Neural progenitor cell (in vitro differentiated cells): ENCODE measurements at regions not wholly inside any gene's neighbourhood (a gene's known extent, or its start where the extent isn't known, plus 50 kb on each side); places are given as distances from the start of the nearest gene placed in this dataset.

Experiments used
- DNase-seq: peaks from one replicate; pipeline ENCODE4 v3.0.0-alpha.2; 2016; ENCODE audit warnings: low spot score
- H2AFZ ChIP-seq: fragments of 200-600 bp; sonication (generic); replicated peaks from 2 replicates; pipeline ENCODE4 v1.6.1; 2016; ENCODE audit warnings: antibody characterized with exemption
- H3F3A ChIP-seq: fragments of 200-600 bp; sonication (generic); 2 replicates; pipeline ENCODE4 v1.6.1; 2016; ENCODE audit warnings: antibody characterized with exemption, low read depth
- H3K27ac ChIP-seq: fragments of 200-600 bp; sonication (generic); 2 replicates; pipeline ENCODE4 v1.5.1; 2016; ENCODE audit warnings: mild to moderate bottlenecking
- H3K27me3 ChIP-seq: fragments of 200-600 bp; sonication (generic); 2 replicates; pipeline ENCODE4 v1.6.1; 2016; ENCODE audit warnings: mild to moderate bottlenecking, moderate library complexity
- H3K36me3 ChIP-seq: fragments of 200-600 bp; sonication (generic); 2 replicates; pipeline ENCODE4 v1.5.1; 2016
- H3K4me1 ChIP-seq: fragments of 200-600 bp; sonication (generic); 2 replicates; pipeline ENCODE4 v1.6.1; 2016; ENCODE audit warnings: mixed run types
- H3K4me2 ChIP-seq: fragments of 200-600 bp; sonication (generic); 2 replicates; pipeline ENCODE4 v1.6.1; 2016
- H3K4me3 ChIP-seq: fragments of 200-600 bp; sonication (generic); 2 replicates; pipeline ENCODE4 v1.5.1; 2016
- H3K79me2 ChIP-seq: fragments of 200-600 bp; sonication (generic); 2 replicates; pipeline ENCODE4 v1.6.1; 2016; ENCODE audit warnings: low read depth
- H3K9ac ChIP-seq: fragments of 200-600 bp; sonication (generic); 2 replicates; pipeline ENCODE4 v1.6.1; 2016
- H3K9me3 ChIP-seq: fragments of 200-600 bp; sonication (generic); 2 replicates; pipeline ENCODE4 v1.5.1; 2016; ENCODE audit warnings: low read depth
- H4K20me1 ChIP-seq: fragments of 200-600 bp; sonication (generic); 2 replicates; pipeline ENCODE4 v1.6.1; 2016; ENCODE audit warnings: low read depth
- H3K27ac Mint-ChIP-seq: 3 replicates; pipeline ENCODE4 v1.8.0; 2021; ENCODE audit warnings: mixed read lengths
- H3K27me3 Mint-ChIP-seq: 2 replicates; pipeline ENCODE4 v1.8.0; 2022; ENCODE audit warnings: low read depth, mild to moderate bottlenecking, inconsistent platforms, moderate library complexity, mixed read lengths; ENCODE audit not compliant: insufficient read depth
- H3K36me3 Mint-ChIP-seq: 3 replicates; pipeline ENCODE4 v1.8.0; 2021; ENCODE audit warnings: mixed read lengths
- H3K4me1 Mint-ChIP-seq: 3 replicates; pipeline ENCODE4 v1.8.0; 2021; ENCODE audit warnings: mixed read lengths
- H3K4me3 Mint-ChIP-seq: 3 replicates; pipeline ENCODE4 v1.8.0; 2021; ENCODE audit warnings: mild to moderate bottlenecking, moderate library complexity, mixed read lengths
- H3K9me3 Mint-ChIP-seq: 3 replicates; pipeline ENCODE4 v1.8.0; 2020; ENCODE audit warnings: mixed read lengths
- CTCF ChIP-seq: fragments of 200-600 bp; sonication (generic); IDR thresholded peaks from 2 replicates; pipeline ENCODE4 v1.5.1; 2017; ENCODE audit warnings: antibody characterized with exemption, mild to moderate bottlenecking
- EZH2 ChIP-seq: fragments of 200-600 bp; sonication (generic); IDR thresholded peaks from 2 replicates; pipeline ENCODE4 v1.6.1; 2017; ENCODE audit warnings: antibody characterized with exemption, mild to moderate bottlenecking, moderate library complexity
- EZH2phosphoT487 ChIP-seq: fragments of 200-600 bp; sonication (generic); IDR thresholded peaks from 2 replicates; pipeline ENCODE4 v1.6.1; 2017; ENCODE audit warnings: antibody characterized with exemption

- H3K4me1 ChIP-seq: no peaks in the 10 kb centered on the region
- Mint-ChIP-seq H3K4me3 (no peak overlapping the region), H3K4me1 (no peaks in the 10 kb centered on the region), H3K36me3 (no peaks in the 10 kb centered on the region), H3K9me3 (peaks cover 8% of the 10 kb centered on the region), H3K27ac (no peak overlapping the region), H3K27me3 (no peaks in the 10 kb centered on the region)
- no peaks in the 10 kb centered on the region for H3K79me2 ChIP-seq
- no peaks in the 10 kb centered on the region for H3K27me3 ChIP-seq
- H3K36me3 ChIP-seq: no peaks in the 10 kb centered on the region
- H3K9ac ChIP-seq: no peak overlapping the region
- no peaks in the 10 kb centered on the region for H3F3A ChIP-seq
- no peak overlapping the region for H3K27ac ChIP-seq
- H2AFZ ChIP-seq: no peak overlapping the region
- peaks cover 5% of the 10 kb centered on the region for H3K9me3 ChIP-seq
- H3K4me2 ChIP-seq: no peak overlapping the region
- DNase-seq: no peak
- no peak overlapping the region for H3K4me3 ChIP-seq
- TF ChIP-seq EZH2: no peak
- TF ChIP-seq EZH2phosphoT487: no peak
- no peak for TF ChIP-seq CTCF
- no peaks in the 10 kb centered on the region for H4K20me1 ChIP-seq
Measured at GRCh38 chrX:35040871-35041270, 98.3 kb downstream of the FAM47B start.

- peaks cover 4% of the 10 kb centered on the region for H3K9me3 ChIP-seq
- H3K9ac ChIP-seq: no peak overlapping the region
- Mint-ChIP-seq H3K9me3 (no peaks in the 10 kb centered on the region), H3K4me1 (no peaks in the 10 kb centered on the region), H3K36me3 (no peaks in the 10 kb centered on the region), H3K27ac (no peak overlapping the region), H3K4me3 (no peak overlapping the region), H3K27me3 (no peaks in the 10 kb centered on the region)
- H2AFZ ChIP-seq: no peak overlapping the region
- no peaks in the 10 kb centered on the region for H3K4me1 ChIP-seq
- no peaks in the 10 kb centered on the region for H3K27me3 ChIP-seq
- no peaks in the 10 kb centered on the region for H4K20me1 ChIP-seq
- H3K79me2 ChIP-seq: no peaks in the 10 kb centered on the region
- H3K4me3 ChIP-seq: no peak overlapping the region
- TF ChIP-seq EZH2phosphoT487 (no peak), CTCF (no peak), EZH2 (no peak)
- H3K4me2 ChIP-seq: no peak overlapping the region
- H3K27ac ChIP-seq: no peak overlapping the region
- H3F3A ChIP-seq: no peaks in the 10 kb centered on the region
- DNase-seq: no peak
- no peaks in the 10 kb centered on the region for H3K36me3 ChIP-seq
Measured at GRCh38 chrX:35046660-35047296, 104.2 kb downstream of the FAM47B start.

- Mint-ChIP-seq H3K9me3 (peaks cover 12% of the 10 kb centered on the region), H3K27me3 (peaks cover 4% of the 10 kb centered on the region), H3K36me3 (no peaks in the 10 kb centered on the region), H3K4me1 (no peaks in the 10 kb centered on the region), H3K27ac (no peak overlapping the region), H3K4me3 (no peak overlapping the region)
- peak; percentile 4 for DNase-seq
- Histone ChIP-seq H3K4me3 (no peak overlapping the region), H2AFZ (no peak overlapping the region), H3F3A (no peaks in the 10 kb centered on the region), H4K20me1 (no peaks in the 10 kb centered on the region), H3K9ac (no peak overlapping the region), H3K4me1 (no peaks in the 10 kb centered on the region), H3K9me3 (no peaks in the 10 kb centered on the region), H3K27ac (no peak overlapping the region), H3K79me2 (no peaks in the 10 kb centered on the region), H3K36me3 (no peaks in the 10 kb centered on the region), H3K27me3 (no peaks in the 10 kb centered on the region), H3K4me2 (no peak overlapping the region)
- TF ChIP-seq EZH2phosphoT487 (no peak), EZH2 (no peak), CTCF (no peak)
Measured at GRCh38 chrX:35076061-35076460, 133.5 kb downstream of the FAM47B start.
